ENCODE measurements at regions not wholly inside any gene's neighbourhood (a gene's known extent, or its start where the extent isn't known, plus 50 kb on each side); places are given as distances from the start of the nearest gene placed in this dataset.
"Not testable (repeated sequence)": the region's sequence is repeated elsewhere in the genome, so short reads cannot be mapped to it uniquely, and the experiment has no call there.

- no peak for DNase-seq (ENCODE audit: low read depth in 4 of 4, low spot score in 2 of 4)
Measured at GRCh38 chr7:125857606-125858005, 928.0 kb upstream of the POT1 start.

GRCh38 chr7:125848157-125848556, 918.5 kb upstream of the POT1 start:
- DNase-seq (ENCODE audit: low read depth in 4 of 4, low spot score in 2 of 4), result no peak

GRCh38 chr7:125847692-125848091, 918.1 kb upstream of the POT1 start:
- no peak for DNase-seq (ENCODE audit: low read depth in 4 of 4, low spot score in 2 of 4)

GRCh38 chr7:125847055-125847454, 917.4 kb upstream of the POT1 start:
- DNase-seq (ENCODE audit: low read depth in 4 of 4, low spot score in 2 of 4), result no peak

GRCh38 chr7:125845686-125846085, 916.1 kb upstream of the POT1 start:
- no peak for DNase-seq (ENCODE audit: low read depth in 4 of 4, low spot score in 2 of 4)

GRCh38 chr7:125834421-125834820, 904.8 kb upstream of the POT1 start:
- no peak for DNase-seq (ENCODE audit: low read depth in 4 of 4, low spot score in 2 of 4)

- no peak for DNase-seq (ENCODE audit: low read depth in 4 of 4, low spot score in 2 of 4)
Measured at GRCh38 chr7:125833839-125834238, 904.2 kb upstream of the POT1 start.

GRCh38 chr7:125830743-125831142, 901.1 kb upstream of the POT1 start:
- no peak for DNase-seq (ENCODE audit: low read depth in 4 of 4, low spot score in 2 of 4)

- DNase-seq (ENCODE audit: low read depth in 4 of 4, low spot score in 2 of 4), result no peak
Measured at GRCh38 chr7:125828153-125828700, 898.6 kb upstream of the POT1 start.

GRCh38 chr7:125823538-125823937, 893.9 kb upstream of the POT1 start:
- no peak for DNase-seq (ENCODE audit: low read depth in 4 of 4, low spot score in 2 of 4)

GRCh38 chr7:125820495-125820894, 890.9 kb upstream of the POT1 start:
- no peak for DNase-seq (ENCODE audit: low read depth in 4 of 4, low spot score in 2 of 4)

GRCh38 chr7:125814100-125814499, 884.5 kb upstream of the POT1 start:
- DNase-seq (ENCODE audit: low read depth in 4 of 4, low spot score in 2 of 4), result no peak

- DNase-seq (ENCODE audit: low read depth in 4 of 4, low spot score in 2 of 4), result not testable (repeated sequence)
Measured at GRCh38 chr7:125806491-125806890, 876.9 kb upstream of the POT1 start.

- DNase-seq (ENCODE audit: low read depth in 4 of 4, low spot score in 2 of 4), result no peak
Measured at GRCh38 chr7:125804273-125804672, 874.6 kb upstream of the POT1 start.

- no peak for DNase-seq (ENCODE audit: low read depth in 4 of 4, low spot score in 2 of 4)
Measured at GRCh38 chr7:125780153-125780552, 850.5 kb upstream of the POT1 start.

- no peak for DNase-seq (ENCODE audit: low read depth in 4 of 4, low spot score in 2 of 4)
Measured at GRCh38 chr7:125775317-125775716, 845.7 kb upstream of the POT1 start.

- no peak for DNase-seq (ENCODE audit: low read depth in 4 of 4, low spot score in 2 of 4)
Measured at GRCh38 chr7:125773113-125773785, 843.6 kb upstream of the POT1 start.

- no peak for DNase-seq (ENCODE audit: low read depth in 4 of 4, low spot score in 2 of 4)
Measured at GRCh38 chr7:125747966-125748365, 818.3 kb upstream of the POT1 start.

- DNase-seq (ENCODE audit: low read depth in 4 of 4, low spot score in 2 of 4), result no peak
Measured at GRCh38 chr7:125746510-125746909, 816.9 kb upstream of the POT1 start.

GRCh38 chr7:125727215-125727614, 797.6 kb upstream of the POT1 start:
- no peak for DNase-seq (ENCODE audit: low read depth in 4 of 4, low spot score in 2 of 4)

GRCh38 chr7:125695626-125696025, 766.0 kb upstream of the POT1 start:
- no peak for DNase-seq (ENCODE audit: low read depth in 4 of 4, low spot score in 2 of 4)

GRCh38 chr7:125683156-125683555, 753.5 kb upstream of the POT1 start:
- DNase-seq (ENCODE audit: low read depth in 4 of 4, low spot score in 2 of 4), result no peak

GRCh38 chr7:125681508-125681907, 751.9 kb upstream of the POT1 start:
- DNase-seq (ENCODE audit: low read depth in 4 of 4, low spot score in 2 of 4), result no peak
